Mammary epithelial cell (primary cell): ENCODE measurements at regions not wholly inside any gene's neighbourhood (a gene's known extent, or its start where the extent isn't known, plus 50 kb on each side); places are given as distances from the start of the nearest gene placed in this dataset.
"Not testable (repeated sequence)": the region's sequence is repeated elsewhere in the genome, so short reads cannot be mapped to it uniquely, and the experiment has no call there.

Experiments
- CTCF ChIP-seq, 2 donors: IDR thresholded peaks in 1 of 2; conservative IDR thresholded peaks in 1 of 2; 2 replicates each; pipeline ENCODE4 v1.5.1; 2011 to 2012; ENCODE audit warnings: inconsistent platforms in 2 of 2, low read length in 2 of 2, mild to moderate bottlenecking in 2 of 2, control low read depth in 1 of 2, low read depth in 1 of 2; ENCODE audit not compliant: insufficient read depth in 1 of 2; ENCODE audit errors: extremely low read depth in 1 of 2
- EZH2 ChIP-seq: IDR thresholded peaks from 2 replicates; pipeline ENCODE4 v1.6.1; 2012; ENCODE audit warnings: low read length, inconsistent platforms, borderline replicate concordance

GRCh38 chr15:30471366-30471749, 57.3 kb upstream of the GOLGA8R start:
- not testable (repeated sequence) for TF ChIP-seq CTCF (conservative IDR thresholded peaks at IDR 0.05 in 1 of 2, IDR thresholded peaks at IDR 0.05 in 1 of 2; ENCODE audit: extremely low read depth in 1 of 2, insufficient read depth in 1 of 2, low read depth in 1 of 2, low read length in 2 of 2); EZH2
